ENCODE measurements at regions not wholly inside any gene's neighbourhood (a gene's known extent, or its start where the extent isn't known, plus 50 kb on each side); places are given as distances from the start of the nearest gene placed in this dataset.
A peak's percentile ranks its signal among the peaks of the same experiment; 100 is the strongest.

DNA sequence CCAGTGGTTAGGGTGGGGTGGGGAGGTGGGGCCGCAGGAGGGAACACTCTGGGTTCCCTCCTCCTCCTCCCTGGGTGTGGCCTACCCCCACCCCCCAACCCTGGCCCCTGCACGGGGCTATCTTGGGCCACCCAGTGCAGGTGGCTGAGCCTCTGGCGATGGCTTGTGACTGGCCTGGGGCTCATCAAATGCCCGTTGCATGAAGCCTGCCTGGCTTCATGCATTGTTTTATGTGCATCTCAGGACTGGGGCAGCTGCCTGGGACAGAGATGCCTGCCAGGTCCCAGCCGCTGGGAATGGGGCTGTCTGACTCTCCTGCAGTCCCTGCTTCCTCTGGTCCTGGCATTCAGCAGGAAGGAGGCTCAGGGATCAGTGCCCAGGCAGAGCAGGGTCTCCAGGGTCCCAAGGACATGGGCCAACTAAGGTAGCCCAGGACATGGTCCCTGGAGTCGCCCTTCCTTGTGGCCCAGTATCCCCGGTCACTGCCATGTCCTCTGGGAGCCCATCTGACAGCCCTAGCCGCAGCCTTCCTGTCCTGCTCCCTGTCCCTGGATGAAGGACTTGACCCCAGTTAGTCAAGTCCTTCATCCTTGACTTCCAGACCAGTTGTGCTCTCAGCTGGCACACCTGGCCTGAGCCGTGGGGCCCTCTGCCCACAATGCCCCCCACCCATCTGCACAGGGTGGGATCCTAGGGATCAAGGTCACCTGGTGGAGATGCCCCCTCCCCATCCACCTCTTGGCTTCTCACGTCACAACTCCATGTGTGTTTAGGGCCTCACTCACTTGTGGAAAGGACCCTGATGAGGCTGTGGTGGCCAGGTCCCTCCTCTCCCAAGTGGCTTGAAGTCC lies 112.1 kb upstream of the FGF3 start:
- DNase-seq (ENCODE audit: low read depth), result no peak

DNA sequence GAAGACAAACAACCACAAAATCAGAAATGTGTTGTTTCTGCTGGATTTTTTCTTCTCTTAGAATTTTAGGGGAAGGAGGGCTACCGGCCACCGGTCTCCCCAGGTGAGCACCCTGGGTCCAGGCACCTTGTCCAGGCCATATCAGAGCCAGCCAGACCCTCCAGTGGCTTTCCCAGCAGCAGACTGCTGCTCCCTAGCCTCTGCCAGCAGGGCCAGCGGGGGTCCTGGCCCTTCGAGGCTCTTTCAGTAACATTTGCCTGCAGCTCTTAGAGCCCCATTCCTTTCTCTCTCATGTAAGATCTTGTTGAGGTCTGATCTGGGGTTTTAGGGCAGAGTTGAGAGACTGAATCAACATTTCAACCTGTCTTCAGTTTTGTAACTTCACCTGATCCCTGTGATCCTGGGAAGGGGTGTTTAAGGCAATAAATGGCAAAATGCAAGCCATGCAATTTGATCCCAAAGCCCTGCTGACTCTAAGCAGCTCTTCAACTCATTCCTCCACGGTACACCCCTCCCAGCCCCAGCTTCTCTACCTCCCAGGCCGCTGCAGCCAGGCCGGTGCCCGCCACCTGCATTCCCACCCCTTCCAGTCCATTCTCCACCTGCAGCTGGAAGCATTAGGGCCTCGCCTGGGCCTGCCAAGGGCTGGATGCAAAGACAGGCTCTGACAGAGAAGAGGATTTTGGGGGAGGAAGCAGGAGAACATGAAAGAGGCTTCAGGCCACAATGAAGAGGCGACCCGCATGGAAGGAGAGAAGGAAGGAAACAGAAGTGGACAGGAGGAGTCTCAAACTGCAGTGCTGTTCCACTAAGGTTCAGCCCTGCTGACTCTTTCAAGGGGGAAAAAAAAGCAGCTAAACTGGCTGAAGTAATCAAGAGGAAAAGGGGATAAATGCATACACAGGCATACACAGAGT lies 113.0 kb upstream of the FGF3 start:
- DNase-seq (ENCODE audit: low read depth), result no peak

DNA sequence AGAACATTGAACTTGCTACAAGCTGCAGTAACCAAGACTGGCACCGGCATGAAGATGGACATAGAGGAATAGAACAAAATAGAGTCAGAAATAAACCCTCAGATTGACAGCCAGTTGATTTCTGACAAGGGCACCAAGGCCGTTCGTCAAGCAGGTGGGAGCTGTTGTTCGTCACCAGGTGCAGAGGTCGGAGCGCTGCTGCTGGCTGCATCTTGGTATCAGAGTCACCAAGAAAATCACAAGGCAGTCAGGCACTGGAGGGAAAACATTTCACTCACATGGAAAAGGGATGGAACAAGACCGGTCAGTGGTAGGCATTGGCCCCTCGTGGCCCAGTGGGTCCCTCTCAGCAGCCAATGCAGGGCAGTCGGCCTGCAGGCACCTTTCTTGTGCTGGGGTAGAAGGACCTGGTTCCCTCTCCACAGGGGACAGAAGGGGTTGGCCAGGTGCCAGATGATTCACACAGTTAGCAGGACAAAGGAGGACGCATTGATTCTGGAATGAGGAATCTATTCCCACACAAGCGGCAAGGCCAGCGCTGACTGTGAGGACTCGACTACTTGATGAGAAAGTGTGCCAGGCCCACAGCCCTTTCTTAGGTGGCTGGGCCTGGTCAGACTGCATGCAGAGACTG lies 115.8 kb upstream of the FGF3 start:
- no peak for DNase-seq (ENCODE audit: low read depth)

DNA sequence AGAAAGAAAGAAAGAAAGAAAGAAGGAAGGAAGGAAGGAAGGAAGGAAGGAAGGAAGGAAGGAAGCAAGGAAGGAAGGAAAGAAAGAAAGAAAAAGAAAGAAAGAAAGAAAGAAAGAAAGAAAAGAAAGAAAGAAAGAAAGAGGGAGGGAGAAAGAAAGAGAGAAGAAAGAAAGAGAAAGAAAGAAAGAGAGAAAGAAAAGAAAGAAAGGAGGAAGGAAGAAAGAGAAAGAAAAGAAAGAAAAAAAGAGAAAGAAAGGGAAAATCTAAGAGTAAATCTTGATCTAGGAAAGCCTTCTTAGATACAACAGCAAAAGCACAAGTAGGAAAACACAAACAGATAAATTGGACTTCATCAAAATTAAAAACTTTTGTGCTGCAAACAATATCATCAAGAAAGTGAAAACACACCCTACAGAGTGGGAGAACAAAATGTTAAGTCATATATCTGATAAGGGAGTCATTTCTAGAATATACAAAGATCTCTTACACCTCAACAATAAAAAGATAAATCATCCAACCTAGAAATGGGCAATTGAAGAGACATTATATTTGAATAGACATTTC lies 116.8 kb upstream of the FGF3 start:
- DNase-seq (ENCODE audit: low read depth), result no peak

DNA sequence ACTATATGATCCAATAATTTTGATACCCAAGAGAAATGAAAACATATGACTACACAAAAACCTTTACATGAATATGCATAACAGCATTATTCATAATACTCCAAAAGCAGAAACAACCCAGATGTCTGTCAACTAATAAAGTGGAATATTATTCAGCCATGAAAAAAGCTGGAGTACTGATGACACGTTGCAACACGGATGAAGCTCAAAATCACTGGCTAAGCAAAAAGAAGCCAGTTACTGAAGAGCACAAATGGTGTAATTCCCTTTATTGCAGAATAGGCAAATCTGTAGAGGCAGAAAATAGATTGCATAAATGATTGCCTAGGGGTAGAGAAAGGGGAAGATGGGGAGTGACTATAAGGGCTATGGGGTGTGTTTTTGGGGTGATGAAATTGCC lies 117.6 kb upstream of the FGF3 start:
- DNase-seq (ENCODE audit: low read depth), result no peak

DNA sequence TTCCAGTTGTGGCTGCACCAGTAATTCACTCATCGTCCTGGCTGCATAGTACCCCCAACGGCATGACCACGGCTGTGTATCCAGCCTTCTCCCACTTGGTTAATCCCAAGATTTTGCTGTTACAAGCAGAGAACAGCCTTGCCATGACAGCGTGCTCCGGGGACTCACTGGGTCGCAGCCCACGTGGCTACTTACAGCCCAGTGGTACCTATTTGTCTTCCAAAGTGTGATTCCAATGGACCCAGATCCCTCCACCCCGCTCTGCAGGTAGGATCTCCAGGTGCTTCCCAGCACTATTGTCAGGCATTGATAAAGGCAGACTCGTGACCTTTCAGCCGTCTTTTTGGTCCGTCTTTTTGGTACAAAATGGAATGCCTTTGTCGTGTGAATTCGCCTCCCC lies 119.0 kb upstream of the FGF3 start:
- no peak for DNase-seq (ENCODE audit: low read depth)

DNA sequence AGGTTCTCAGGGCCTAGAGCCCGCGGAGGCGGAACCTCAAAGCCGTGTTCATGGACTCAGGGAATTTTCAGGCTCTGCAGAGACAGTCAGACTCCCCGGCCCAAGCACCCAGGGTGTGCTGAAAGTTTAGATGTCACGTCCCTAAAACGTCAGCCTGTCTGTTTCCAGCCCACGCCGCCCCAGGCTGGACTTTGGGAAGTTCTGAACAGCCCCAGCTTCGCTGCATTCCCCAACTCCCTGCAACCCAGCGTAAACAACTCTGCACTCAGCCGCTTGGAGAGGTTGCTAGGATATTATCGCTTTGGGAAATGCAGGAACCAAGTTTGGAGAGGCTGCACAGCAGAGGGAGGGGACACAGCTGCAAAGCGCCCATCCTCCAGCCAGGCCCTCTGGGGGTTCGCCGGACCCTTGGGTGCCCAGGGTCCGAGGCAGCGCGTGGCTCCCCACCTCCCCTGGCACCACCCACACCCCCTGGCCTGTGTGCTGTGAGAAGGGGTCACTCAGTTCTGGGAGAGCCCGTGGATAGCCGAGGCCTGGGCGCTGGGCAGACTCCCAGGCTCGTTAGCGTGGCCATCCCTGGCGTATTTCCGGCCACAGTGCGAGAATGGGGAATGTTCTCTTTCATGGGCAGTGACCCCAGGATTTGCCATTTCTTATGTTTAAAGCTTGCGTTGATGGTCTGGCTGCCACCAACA lies 120.5 kb upstream of the FGF3 start:
- DNase-seq (ENCODE audit: low read depth), result no peak

DNA sequence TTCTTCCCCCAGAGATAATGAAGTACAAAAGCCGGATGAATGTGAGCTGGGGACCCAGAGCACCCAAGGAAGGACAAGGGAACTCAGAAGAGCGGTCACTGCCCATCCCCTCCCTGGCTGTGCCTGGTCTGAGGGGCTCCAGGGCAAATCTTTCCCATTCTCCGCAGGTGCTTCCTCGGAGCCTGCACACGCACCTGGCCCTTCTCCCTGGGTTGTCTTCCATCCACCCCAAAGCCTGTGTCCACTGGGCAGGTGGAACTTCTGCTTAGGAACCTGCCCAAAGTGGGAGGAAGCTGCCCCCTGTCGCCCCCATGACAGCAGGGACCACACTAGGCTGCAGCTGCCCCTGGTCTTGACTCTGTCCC lies 121.0 kb upstream of the FGF3 start:
- DNase-seq (ENCODE audit: low read depth), result no peak

DNA sequence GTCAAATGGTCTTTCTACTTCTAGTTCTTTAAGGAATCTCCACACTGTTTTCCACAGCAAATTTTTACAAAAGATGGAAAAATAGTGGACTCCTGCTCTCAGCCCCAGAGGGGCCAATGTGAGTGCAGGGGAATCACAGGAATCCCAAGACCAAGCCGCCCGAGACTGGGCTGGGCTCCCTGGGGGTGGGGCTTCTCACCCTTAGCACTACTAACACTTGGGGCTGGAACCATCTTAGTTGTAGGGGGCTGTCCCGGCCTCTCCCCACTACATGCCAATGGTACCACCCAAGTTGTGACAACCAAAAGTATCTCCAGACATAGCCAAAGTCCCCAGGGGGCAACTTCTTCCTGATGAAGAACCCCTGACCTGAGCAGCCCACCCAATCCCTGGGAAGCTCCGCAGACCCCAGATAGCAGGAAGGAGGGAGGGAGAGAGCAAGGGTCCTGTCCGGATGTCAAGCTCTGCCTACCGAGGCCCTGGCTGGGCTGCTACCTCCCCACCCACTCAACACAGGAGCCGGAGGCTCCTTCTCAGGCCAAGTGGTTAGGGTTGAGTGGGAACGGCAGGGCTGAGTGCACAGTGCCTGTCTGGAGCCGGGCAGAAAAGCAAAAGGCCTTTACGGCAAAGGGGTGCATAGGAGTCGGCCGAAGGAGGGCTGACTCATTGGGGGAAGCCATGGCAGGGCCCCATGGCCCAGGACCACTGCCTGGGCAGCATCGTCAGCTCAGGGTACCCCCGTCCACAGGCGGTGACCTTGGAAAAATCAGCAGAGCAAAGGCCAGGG lies 122.5 kb upstream of the FGF3 start:
- no peak for DNase-seq (ENCODE audit: low read depth)

DNA sequence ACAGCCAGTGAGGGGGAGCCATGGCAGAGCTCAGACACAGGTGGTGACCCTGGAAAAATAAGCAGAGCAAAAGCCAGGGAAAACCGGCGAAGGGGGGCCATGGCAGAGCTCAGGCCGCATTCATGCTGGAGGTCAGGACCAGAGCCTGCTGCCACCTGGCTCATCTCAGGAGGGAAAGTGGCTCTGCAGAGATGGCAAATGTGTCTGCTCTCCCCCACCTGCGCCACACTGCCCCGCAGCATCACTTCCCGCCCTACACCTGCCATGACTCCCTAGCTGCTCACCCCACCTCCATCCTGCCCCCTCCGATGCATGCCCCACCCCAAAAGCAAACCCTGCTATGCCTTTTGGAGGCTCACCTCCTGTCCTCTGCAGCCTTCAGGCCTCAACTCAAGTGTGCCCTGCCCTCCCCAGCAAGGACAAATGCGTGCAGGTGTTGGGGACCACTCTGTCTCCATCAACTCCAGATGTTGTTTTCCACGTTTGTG lies 123.2 kb upstream of the FGF3 start:
- no peak for DNase-seq (ENCODE audit: low read depth)

DNA sequence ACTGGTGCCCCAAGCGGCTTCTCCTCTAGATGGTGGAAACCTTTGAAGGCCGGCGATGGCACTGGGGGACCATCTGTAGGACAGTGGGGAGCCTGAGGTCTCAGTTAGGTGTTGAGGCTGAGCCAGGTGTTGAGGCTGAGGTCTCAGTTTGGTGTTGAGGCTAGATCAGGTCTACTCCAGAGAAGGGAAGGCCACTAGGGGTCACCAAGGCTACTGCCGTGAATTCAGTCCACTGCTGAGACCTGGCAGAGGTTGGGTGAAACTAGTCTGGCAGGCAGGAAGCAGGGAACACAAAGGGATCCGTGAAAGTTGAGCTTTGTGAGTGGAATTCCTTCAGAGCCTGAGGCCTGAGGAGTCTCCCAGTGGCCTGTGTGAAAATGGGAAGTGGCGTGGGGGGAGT lies 123.8 kb upstream of the FGF3 start:
- no peak for DNase-seq (ENCODE audit: low read depth)

DNA sequence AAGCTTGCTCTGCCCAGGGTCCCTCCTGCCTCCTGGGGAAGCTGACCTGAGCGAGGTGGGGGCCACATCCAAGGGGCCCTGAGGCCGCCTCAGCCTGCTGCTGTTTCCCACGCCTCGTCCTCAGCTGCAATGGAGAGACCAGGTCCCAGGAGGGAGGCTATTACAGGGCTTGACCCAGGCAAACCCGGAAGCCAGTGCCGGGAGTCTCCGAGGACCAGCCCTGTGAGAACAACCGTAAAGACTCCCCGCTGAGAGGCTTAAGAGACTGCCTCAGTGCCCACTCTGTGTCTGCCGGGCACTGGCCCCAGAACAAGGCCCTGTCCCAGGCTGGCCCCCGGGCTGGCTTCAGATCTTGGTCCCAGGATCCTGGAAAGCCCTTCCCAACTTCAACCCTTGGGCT lies 124.3 kb upstream of the FGF3 start:
- no peak for DNase-seq (ENCODE audit: low read depth)

DNA sequence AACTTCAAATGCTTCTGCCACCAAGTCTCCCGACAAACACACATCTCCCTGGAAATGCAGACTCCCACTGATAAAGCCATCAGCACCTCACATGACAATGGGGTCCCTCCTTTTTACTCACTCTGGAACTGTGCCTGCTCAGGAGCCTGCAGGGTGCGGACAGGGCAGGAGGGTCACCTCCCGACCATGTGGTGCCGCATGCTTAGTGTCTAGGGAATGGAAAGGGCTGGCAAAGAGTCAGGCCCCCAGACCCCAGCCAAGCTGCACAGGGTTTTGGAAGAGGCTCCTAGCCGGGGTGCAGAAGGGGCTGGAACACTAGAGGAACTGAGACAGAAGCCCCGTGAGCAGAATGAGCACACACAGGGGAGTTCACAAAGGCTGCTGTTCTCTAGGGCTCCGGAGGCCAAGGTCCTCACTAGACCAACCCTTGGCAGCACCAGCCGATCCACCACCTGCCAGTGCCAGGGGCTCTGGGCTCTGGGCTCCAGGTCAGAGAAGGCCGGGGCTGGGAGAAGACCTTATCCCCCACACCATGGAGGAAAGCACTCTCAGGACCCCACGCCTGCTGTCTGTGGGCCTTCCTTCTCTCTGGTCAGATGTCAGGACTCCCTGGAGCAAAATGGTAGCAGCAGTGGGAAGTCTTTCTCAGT lies 125.1 kb upstream of the FGF3 start:
- no peak for DNase-seq (ENCODE audit: low read depth)

DNA sequence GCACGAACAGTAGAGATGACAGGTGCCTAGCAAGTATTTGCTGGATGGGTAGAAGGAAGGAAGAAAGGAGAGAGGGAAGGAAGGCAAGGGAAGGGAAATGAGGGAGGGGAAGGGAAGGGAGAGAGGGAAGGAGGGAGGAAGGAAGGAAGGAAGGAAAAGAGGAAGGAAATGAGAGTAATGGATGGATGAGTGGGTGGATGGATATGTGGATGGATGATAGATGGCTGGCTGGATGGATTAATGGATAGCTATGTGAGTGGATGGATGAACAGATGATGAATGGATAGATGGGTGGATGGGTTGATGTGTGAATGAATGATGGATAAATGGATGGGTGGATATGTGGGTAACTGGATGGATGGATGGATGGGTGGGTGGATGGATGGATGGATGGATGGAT lies 125.9 kb upstream of the FGF3 start:
- no peak for DNase-seq (ENCODE audit: low read depth)

DNA sequence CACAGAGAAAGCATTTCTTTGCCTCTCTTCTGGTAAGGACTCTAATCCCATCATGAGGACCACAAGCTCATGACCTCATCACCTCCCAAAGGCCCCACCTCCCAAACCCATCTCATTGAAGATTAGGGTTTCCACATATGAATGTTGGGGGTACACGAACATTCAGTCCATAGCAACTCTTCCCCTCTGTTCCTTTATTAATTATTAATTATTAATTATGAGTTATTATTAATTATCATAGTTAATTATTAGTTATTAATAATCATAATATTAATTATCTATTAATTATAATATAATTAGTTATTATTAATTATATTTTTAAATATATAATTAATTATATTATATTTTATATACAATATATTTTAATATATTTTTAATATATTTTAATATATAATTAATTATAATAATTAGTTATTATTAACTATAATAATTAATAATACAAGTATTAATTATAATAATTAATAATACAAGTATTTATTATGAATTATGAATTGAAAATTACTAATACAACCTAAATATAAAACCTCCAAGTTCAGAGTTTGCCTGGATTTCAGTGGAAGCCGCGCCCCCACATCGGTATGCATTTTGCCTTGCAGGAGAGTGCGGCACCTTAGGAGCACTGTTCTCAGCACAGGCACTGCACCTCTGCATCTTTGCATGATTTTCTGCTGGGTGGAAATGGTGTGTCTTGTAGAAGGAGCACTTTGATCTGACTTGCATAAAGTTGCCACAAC lies 128.0 kb upstream of the FGF3 start:
- no peak for DNase-seq (ENCODE audit: low read depth)

DNA sequence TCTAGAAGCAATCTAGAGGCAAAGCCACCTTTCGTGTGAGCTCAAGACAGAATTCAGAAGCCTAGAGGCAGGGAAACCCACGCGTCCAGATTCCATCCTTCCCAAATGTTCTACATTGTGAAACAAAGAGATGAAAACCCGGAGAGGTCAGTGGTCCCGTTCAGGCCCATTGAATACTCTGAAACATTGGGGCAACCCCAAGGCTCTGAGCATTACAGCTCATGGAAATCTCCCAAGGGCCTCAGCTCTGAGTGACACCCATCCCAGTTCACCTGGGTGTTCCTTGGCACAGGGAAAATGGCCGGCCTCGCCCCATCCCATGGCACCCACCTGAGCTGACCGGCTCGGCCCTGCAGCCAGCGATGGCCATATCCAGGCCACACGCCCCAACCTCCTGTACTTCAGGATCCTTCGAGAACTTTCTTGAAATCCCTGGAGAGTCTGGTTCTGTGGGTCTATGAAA lies 128.6 kb upstream of the FGF3 start:
- DNase-seq (ENCODE audit: low read depth), result no peak

DNA sequence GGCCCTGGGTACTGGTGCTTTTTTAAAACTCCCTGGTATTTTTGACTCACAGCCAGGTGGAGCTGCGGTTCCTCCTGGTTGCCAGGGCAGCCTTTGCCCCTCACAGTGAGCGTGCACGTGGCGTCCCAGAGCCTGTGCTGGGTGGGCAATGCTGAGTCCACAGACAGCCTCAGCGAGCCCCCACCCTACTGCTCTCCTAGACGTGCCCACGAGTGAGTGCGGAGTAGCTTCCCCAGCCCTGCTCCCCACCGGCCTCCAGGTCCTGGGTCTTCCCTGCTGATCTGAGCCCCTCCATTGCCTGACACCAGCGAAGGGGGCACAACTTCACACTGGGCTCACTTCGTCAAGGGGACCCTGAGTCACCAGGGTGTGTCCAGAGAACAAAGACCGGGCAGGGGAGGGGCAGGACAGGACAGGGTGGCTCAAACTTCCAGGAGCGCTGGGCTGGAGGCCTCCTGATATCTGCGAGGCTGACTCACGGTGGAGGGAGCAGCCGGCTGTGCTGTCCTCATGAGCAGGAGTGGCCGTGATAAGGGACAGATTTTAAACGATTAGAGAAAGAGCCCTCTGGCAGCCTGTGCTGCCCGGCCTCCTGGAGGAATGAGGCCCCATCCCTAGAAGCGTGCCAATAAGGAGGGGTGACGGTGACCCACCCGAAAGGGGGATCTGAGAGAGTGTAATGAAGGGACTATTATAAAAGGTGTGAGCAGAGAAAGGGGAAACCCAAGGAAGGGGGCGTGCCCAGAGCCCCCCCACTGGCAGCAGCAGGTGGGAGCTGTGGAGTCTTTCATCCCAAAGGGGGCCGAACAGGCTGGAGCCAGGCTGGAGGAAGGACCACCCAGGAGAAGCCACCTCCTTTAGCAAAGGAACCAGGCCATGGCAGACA lies 129.3 kb upstream of the FGF3 start:
- DNase-seq (ENCODE audit: low read depth), result no peak

DNA sequence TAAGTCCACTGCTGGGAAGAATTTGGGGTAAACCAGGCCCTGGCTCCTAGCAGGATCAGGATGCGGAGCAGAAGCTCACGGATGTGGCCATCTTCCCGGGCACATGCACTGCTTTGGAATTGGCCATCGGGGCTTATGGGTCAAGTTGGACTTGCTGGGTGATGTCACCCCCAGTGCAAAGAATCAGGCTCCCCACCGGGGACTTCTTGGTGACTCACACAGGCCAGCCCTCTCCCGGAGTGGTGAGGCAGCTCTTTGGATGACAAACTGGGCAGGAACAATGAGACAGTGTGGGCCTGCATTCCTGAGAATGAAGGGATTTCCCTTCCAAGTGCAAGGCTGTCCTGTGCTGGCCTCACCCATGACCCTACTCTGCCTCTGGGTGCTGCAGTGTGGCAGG lies 128.8 kb upstream of the ANO1 start:
- peak; percentile 35 for DNase-seq (ENCODE audit: low read depth)

All from LHCN-M2 (cell line).